ENCODE measurements at regions not wholly inside any gene's neighbourhood (a gene's known extent, or its start where the extent isn't known, plus 50 kb on each side); places are given as distances from the start of the nearest gene placed in this dataset.
"Not testable (repeated sequence)": the region's sequence is repeated elsewhere in the genome, so short reads cannot be mapped to it uniquely, and the experiment has no call there.

DNA sequence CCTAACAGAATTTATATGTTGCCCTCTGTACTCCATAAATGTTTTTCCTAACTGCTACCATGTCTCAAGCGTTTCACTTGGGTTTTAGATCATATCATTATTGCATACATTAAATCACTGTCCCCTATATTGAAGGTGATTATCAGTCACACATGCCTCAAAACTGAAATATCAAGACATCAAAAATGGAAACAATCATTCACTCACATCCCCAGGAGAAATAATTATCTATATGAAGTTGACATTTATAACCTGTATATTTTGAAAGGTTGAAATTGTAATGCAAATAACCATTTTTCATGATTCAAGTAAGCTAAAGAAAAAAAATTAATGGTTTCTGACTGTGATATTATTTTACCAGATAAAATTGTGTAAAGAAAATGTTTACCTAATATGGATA lies 1695.0 kb downstream of the SLITRK1 start:
- DNase-seq (ENCODE audit: low read depth in 1 of 2, low spot score in 1 of 2), result no peak
- TF ChIP-seq POLR2AphosphoS5 (IDR thresholded peaks at IDR 0.05; ENCODE audit: low read depth) (no peak), SPI1 (IDR thresholded peaks at IDR 0.05; ENCODE audit: borderline replicate concordance, low read depth) (no peak), GABPA (IDR thresholded peaks at IDR 0.05; ENCODE audit: low read depth) (no peak)
- TF ChIP-seq, protein P1, sequence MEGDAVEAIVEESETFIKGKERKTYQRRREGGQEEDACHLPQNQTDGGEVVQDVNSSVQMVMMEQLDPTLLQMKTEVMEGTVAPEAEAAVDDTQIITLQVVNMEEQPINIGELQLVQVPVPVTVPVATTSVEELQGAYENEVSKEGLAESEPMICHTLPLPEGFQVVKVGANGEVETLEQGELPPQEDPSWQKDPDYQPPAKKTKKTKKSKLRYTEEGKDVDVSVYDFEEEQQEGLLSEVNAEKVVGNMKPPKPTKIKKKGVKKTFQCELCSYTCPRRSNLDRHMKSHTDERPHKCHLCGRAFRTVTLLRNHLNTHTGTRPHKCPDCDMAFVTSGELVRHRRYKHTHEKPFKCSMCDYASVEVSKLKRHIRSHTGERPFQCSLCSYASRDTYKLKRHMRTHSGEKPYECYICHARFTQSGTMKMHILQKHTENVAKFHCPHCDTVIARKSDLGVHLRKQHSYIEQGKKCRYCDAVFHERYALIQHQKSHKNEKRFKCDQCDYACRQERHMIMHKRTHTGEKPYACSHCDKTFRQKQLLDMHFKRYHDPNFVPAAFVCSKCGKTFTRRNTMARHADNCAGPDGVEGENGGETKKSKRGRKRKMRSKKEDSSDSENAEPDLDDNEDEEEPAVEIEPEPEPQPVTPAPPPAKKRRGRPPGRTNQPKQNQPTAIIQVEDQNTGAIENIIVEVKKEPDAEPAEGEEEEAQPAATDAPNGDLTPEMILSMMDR (IDR thresholded peaks at IDR 0.05; ENCODE audit: insufficient read depth, low read length), result no peak
- TF ChIP-seq, protein P2, sequence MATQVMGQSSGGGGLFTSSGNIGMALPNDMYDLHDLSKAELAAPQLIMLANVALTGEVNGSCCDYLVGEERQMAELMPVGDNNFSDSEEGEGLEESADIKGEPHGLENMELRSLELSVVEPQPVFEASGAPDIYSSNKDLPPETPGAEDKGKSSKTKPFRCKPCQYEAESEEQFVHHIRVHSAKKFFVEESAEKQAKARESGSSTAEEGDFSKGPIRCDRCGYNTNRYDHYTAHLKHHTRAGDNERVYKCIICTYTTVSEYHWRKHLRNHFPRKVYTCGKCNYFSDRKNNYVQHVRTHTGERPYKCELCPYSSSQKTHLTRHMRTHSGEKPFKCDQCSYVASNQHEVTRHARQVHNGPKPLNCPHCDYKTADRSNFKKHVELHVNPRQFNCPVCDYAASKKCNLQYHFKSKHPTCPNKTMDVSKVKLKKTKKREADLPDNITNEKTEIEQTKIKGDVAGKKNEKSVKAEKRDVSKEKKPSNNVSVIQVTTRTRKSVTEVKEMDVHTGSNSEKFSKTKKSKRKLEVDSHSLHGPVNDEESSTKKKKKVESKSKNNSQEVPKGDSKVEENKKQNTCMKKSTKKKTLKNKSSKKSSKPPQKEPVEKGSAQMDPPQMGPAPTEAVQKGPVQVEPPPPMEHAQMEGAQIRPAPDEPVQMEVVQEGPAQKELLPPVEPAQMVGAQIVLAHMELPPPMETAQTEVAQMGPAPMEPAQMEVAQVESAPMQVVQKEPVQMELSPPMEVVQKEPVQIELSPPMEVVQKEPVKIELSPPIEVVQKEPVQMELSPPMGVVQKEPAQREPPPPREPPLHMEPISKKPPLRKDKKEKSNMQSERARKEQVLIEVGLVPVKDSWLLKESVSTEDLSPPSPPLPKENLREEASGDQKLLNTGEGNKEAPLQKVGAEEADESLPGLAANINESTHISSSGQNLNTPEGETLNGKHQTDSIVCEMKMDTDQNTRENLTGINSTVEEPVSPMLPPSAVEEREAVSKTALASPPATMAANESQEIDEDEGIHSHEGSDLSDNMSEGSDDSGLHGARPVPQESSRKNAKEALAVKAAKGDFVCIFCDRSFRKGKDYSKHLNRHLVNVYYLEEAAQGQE (IDR thresholded peaks at IDR 0.05; ENCODE audit: insufficient replicate concordance, low read depth), result no peak
- H3K4me3 ChIP-seq (replicated peaks; ENCODE audit: insufficient read depth, low read length), result no peak overlapping the region
- H3K27ac ChIP-seq (replicated peaks), result no peak overlapping the region
- no peaks in the 10 kb centered on the region for H3K27me3 ChIP-seq (ENCODE audit: insufficient read depth, poor library complexity, severe bottlenecking)

DNA sequence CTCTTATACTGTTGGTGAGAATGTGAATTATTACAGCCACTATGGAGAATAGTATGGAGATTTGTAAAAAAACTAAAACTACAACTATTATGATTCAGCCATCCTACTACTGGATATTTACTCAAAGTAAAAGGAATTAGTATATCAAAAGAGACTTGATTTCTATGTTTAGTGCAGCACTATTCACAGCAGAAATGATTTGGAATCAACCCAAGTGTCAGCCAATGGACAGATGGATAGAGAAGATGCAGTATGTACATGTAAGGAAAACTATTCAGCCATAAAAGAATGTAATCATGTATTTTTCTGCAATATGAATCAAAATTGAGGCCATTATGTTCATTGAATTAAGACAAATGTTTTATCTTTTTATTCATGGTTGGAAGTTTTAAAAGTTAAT lies 1705.5 kb downstream of the SLITRK1 start:
- TF ChIP-seq GABPA (IDR thresholded peaks at IDR 0.05; ENCODE audit: low read depth) (no peak), POLR2AphosphoS5 (IDR thresholded peaks at IDR 0.05; ENCODE audit: low read depth) (no peak), SPI1 (IDR thresholded peaks at IDR 0.05; ENCODE audit: borderline replicate concordance, low read depth) (no peak)
- TF ChIP-seq, protein P2 (IDR thresholded peaks at IDR 0.05; ENCODE audit: insufficient replicate concordance, low read depth), result no peak
- TF ChIP-seq, protein P1 (IDR thresholded peaks at IDR 0.05; ENCODE audit: insufficient read depth, low read length), result no peak
- no peak for DNase-seq (ENCODE audit: low read depth in 1 of 2, low spot score in 1 of 2)
- H3K27me3 ChIP-seq (ENCODE audit: insufficient read depth, poor library complexity, severe bottlenecking), result no peaks in the 10 kb centered on the region

DNA sequence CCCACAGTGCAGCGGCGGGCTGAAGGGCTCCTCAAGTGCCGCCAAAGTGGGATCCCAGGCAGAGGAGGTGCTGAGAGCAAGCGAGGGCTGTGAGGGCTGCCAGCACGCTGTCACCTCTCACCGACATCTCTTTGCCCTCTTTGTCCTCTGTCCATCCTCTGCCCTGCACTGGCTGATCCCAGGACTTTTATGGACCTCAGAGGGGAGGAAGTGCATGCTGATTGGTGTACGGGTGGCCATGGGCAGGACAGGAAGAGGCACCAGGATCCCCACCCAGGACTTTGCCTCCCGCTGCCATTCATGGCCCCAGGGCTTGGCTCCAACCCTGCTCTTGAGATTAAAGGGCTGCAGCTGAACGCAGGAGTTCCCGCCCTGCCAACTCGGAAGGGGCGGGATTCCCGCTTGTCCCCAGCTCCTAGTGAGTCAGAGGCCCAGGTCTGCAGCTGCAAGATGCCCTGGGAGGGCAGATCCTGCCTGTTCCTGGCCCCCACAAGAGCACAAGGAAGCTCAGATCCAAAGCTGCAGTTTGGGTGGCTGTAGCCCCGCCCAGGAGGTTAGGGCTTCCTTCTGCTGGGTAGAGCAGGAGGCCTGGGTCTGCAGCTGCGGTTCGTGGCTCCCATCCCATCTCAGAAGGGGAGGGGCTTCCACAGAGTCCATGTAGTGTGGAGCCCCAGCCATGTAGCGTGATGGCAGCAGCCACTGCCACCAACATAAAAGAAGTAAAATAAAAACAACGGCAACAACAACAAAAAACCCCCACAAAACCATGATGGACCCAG lies 1716.7 kb downstream of the SLITRK1 start:
- H3K4me3 ChIP-seq (replicated peaks; ENCODE audit: insufficient read depth, low read length), result no peak overlapping the region
- no peak overlapping the region for H3K27ac ChIP-seq (replicated peaks)
- H3K27me3 ChIP-seq (ENCODE audit: insufficient read depth, poor library complexity, severe bottlenecking), result no peaks in the 10 kb centered on the region
- no peak for DNase-seq (ENCODE audit: low read depth in 1 of 2, low spot score in 1 of 2)
- TF ChIP-seq SPI1 (IDR thresholded peaks at IDR 0.05; ENCODE audit: borderline replicate concordance, low read depth) (no peak), GABPA (IDR thresholded peaks at IDR 0.05; ENCODE audit: low read depth) (no peak), POLR2AphosphoS5 (IDR thresholded peaks at IDR 0.05; ENCODE audit: low read depth) (no peak)
- TF ChIP-seq, protein P2 (IDR thresholded peaks at IDR 0.05; ENCODE audit: insufficient replicate concordance, low read depth), result no peak
- TF ChIP-seq, protein P1 (IDR thresholded peaks at IDR 0.05; ENCODE audit: insufficient read depth, low read length), result no peak

More for the DNA sequence above, 1705.5 kb downstream of the SLITRK1 start:
- Histone ChIP-seq H3K4me3 (replicated peaks; ENCODE audit: insufficient read depth, low read length) (no peak overlapping the region), H3K27ac (replicated peaks) (no peak overlapping the region)

DNA sequence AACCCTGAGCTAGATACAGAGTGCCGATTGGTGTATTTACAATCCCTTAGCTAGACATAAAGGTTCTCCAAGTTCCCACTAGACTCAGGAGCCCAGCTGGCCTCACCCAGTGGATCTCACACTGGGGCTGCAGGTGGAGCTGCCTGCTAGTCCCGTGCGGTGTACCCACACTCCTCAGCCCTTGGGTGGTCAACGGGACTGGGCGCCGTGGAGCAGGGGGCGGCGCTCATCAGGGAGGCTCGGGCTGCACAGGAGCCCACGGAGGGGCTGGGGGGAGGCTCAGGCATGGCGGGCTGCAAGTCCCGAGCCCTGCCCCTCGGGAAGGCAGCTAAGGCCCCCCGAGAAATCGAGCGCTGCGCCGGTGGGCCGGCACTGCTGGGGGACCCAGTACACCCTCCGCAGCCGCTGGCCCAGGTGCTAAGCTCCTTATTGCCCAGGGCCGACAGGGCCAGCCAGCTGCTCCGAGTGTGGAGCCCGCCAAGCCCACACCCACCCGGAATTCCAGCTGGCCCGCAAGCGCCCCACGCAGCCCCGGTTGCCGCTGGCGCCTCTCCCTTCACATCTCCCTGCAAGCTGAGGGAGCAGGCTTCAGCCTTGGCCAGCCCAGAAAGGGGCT lies 1717.4 kb downstream of the SLITRK1 start:
- not testable (repeated sequence) for H3K27ac ChIP-seq (replicated peaks); H3K27me3 ChIP-seq (ENCODE audit: insufficient read depth, poor library complexity, severe bottlenecking); DNase-seq (ENCODE audit: low read depth in 1 of 2, low spot score in 1 of 2); H3K4me3 ChIP-seq (replicated peaks; ENCODE audit: insufficient read depth, low read length)

All from HL-60 (cell line).